OCI-LY1 (cell line): ENCODE measurements at regions not wholly inside any gene's neighbourhood (a gene's known extent, or its start where the extent isn't known, plus 50 kb on each side); places are given as distances from the start of the nearest gene placed in this dataset.

ENCODE experiments used
- EZH2 ChIP-seq: fragments of 200-600 bp; sonication (generic), shearing (Covaris generic); IDR thresholded peaks from 2 replicates; pipeline ENCODE4 v1.8.0; 2017; ENCODE audit warnings: borderline replicate concordance, mixed run types, mild to moderate bottlenecking, antibody characterized with exemption, low read length, moderate library complexity, mixed read lengths
- TF ChIP-seq, protein P1 (sequence below): fragments of 200-600 bp; sonication (generic), shearing (Covaris generic); IDR thresholded peaks from 2 replicates; pipeline ENCODE4 v1.5.1; 2017; ENCODE audit warnings: mild to moderate bottlenecking, antibody characterized with exemption, low read length, moderate library complexity, mixed read lengths

DNA sequence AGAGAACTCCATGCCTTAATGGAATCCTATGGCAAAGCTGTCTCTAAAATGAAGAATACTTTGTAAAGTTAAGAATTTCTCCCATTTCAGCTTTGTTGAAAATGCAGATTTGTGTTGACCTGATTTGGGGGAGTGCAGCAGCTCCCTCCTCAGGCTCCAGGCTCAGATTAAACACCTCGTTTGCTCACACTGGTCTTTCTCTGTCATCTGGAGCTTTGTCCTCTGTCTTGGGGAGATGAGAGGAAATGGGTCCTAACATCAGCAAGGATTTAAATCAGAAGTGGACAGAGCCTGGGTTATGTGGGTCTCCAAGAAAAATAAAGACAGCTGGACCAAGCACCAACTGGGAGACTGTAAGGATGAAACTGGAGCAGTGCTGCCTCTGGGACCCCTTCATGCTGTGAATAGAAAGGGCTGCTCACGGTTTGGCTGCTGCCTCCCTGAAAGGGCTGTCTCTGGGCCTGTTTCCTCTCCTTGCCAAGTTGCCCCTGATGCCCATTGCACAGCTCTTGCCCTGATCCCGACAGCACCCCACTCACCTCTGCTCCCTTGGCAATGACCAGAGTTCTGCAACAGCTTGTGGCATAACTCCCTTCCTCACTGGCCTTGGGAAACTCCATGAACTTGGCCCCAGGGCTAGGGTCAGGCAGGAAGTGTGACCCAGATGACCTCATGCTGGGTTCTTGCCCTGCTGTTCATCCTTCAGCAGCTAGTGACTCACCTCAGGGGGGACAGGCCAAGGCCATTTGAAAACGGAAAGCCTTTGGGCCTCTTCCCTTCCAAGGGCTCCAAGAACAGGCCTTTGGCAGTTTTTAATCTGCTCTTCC is 197.2 kb downstream of the CYP26B1 start:
- TF ChIP-seq EZH2 = no peak
- TF ChIP-seq, protein P1, sequence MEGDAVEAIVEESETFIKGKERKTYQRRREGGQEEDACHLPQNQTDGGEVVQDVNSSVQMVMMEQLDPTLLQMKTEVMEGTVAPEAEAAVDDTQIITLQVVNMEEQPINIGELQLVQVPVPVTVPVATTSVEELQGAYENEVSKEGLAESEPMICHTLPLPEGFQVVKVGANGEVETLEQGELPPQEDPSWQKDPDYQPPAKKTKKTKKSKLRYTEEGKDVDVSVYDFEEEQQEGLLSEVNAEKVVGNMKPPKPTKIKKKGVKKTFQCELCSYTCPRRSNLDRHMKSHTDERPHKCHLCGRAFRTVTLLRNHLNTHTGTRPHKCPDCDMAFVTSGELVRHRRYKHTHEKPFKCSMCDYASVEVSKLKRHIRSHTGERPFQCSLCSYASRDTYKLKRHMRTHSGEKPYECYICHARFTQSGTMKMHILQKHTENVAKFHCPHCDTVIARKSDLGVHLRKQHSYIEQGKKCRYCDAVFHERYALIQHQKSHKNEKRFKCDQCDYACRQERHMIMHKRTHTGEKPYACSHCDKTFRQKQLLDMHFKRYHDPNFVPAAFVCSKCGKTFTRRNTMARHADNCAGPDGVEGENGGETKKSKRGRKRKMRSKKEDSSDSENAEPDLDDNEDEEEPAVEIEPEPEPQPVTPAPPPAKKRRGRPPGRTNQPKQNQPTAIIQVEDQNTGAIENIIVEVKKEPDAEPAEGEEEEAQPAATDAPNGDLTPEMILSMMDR = no peak
